GM13976 (cell line): ENCODE measurements at regions not wholly inside any gene's neighbourhood (a gene's known extent, or its start where the extent isn't known, plus 50 kb on each side); places are given as distances from the start of the nearest gene placed in this dataset.

ENCODE experiments used
- DNase-seq: peaks from one replicate; pipeline ENCODE4 v3.0.0; 2012; ENCODE audit warnings: low spot score
- CTCF ChIP-seq: IDR thresholded peaks from 2 replicates; pipeline ENCODE4 v1.5.1; 2012; ENCODE audit warnings: borderline replicate concordance, mild to moderate bottlenecking; ENCODE audit not compliant: insufficient read depth; ENCODE audit errors: extremely low read depth, missing control alignments, control extremely low read depth
- in situ Hi-C: fragments of 300-500 bp; cut with MboI; formaldehyde crosslinking; loops from one replicate; pipeline ENCODE4 v1.12.0; 2022; ENCODE audit warnings: low sequenced_read_pairs, mixed read lengths, inconsistent platforms; ENCODE audit not compliant: unreplicated experiment

DNA sequence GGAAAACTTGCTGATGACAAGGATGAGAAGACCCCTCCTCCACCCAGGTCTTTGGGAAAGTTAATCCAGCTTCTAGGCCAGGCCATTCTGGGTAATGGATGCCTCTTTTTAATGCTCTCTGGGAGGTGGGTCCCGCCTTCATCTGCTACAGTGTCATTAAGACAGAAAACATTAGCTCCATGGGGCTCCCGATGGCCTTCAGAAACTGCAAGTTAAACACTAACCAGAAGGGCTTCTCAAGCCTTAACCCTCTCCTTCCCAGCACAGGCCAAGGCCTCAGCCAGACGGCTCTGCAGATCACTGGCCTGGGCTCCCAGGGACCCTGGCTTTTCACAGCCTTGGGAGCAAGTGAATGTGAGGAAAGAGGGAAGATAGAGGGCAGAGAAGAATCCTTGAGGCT lies 364.9 kb downstream of the MATN1 start:
- no peak for TF ChIP-seq CTCF
- DNase-seq: no peak
- in situ Hi-C loops: no loop called here

GRCh38 chr1:30356839-30357238 lies 366.5 kb downstream of the MATN1 start:
- DNase-seq: no peak
- in situ Hi-C loops: no loop called here
- TF ChIP-seq CTCF: no peak

- TF ChIP-seq CTCF: no peak
- in situ Hi-C loops: no loop called here
- no peak for DNase-seq
Measured at GRCh38 chr1:30354410-30354809, 369.0 kb downstream of the MATN1 start.

GRCh38 chr1:30353637-30354036 lies 369.7 kb downstream of the MATN1 start:
- in situ Hi-C loops: no loop called here
- TF ChIP-seq CTCF: no peak
- DNase-seq: no peak

- DNase-seq: no peak
- in situ Hi-C loops: no loop called here
- no peak for TF ChIP-seq CTCF
Measured at GRCh38 chr1:30348147-30348546, 375.2 kb downstream of the MATN1 start.

GRCh38 chr1:30345491-30346130 lies 377.8 kb downstream of the MATN1 start:
- TF ChIP-seq CTCF: no peak
- no peak for DNase-seq
- in situ Hi-C loops: no loop called here
